Choroid plexus epithelial cell (primary cell): ENCODE measurements at regions not wholly inside any gene's neighbourhood (a gene's known extent, or its start where the extent isn't known, plus 50 kb on each side); places are given as distances from the start of the nearest gene placed in this dataset.

Experiments used
- DNase-seq: peaks from one replicate; pipeline ENCODE4 v3.0.0-alpha.2; 2010; ENCODE audit warnings: low read depth
- H3K4me3 ChIP-seq: 2 replicates; pipeline ENCODE4 v1.5.1; 2011; ENCODE audit warnings: low read depth, mild to moderate bottlenecking, control low read depth, low read length, moderate library complexity
- TF ChIP-seq, protein P1 (sequence below): conservative IDR thresholded peaks from 2 replicates; pipeline ENCODE4 v1.5.1; 2011; ENCODE audit warnings: low read depth, mild to moderate bottlenecking, control low read depth, inconsistent platforms, low read length, moderate library complexity

DNA sequence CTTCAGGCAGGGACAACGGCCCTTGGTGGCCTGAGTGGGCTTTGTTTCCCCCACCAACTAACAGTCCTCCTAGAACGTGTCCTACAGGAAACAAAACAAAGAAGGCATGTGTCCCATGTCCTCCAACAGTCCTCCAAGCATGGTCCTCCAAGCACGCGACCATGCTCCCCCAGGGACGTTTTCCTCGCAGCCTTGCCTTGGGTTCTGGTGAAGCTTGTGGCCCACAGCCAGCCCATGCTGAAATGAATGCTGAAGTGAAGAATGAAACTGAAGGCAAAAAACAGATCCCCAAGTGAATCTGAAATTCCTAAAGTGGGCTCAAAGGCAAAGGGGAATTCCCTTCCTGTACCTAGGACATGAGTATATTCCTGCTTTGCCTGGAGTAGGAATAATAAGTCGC lies 176.6 kb downstream of the JCAD start:
- no peak for DNase-seq
- TF ChIP-seq, protein P1, sequence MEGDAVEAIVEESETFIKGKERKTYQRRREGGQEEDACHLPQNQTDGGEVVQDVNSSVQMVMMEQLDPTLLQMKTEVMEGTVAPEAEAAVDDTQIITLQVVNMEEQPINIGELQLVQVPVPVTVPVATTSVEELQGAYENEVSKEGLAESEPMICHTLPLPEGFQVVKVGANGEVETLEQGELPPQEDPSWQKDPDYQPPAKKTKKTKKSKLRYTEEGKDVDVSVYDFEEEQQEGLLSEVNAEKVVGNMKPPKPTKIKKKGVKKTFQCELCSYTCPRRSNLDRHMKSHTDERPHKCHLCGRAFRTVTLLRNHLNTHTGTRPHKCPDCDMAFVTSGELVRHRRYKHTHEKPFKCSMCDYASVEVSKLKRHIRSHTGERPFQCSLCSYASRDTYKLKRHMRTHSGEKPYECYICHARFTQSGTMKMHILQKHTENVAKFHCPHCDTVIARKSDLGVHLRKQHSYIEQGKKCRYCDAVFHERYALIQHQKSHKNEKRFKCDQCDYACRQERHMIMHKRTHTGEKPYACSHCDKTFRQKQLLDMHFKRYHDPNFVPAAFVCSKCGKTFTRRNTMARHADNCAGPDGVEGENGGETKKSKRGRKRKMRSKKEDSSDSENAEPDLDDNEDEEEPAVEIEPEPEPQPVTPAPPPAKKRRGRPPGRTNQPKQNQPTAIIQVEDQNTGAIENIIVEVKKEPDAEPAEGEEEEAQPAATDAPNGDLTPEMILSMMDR: no peak
- no peak overlapping the region for H3K4me3 ChIP-seq

DNA sequence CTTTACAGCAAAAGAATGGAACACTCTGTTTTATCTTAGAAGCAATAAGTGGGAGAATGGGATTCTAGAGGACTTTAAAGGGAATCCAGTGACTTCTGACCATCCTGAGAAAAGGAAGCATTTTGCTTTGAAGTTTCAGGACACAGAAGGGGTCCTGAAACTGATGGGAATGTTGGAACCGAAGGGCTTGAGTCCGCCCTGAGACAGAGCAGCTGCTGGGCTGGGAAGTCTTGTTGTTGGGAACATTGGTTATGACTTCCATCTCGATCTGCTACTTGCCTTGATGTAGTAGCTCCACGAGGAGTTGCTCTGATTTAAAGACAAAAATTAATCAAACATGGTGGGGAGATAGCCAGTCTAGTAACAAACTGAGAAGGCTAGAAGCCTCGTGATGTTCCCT lies 177.6 kb downstream of the JCAD start:
- no peak for DNase-seq
- H3K4me3 ChIP-seq: no peak overlapping the region
- TF ChIP-seq, protein P1: no peak

DNA sequence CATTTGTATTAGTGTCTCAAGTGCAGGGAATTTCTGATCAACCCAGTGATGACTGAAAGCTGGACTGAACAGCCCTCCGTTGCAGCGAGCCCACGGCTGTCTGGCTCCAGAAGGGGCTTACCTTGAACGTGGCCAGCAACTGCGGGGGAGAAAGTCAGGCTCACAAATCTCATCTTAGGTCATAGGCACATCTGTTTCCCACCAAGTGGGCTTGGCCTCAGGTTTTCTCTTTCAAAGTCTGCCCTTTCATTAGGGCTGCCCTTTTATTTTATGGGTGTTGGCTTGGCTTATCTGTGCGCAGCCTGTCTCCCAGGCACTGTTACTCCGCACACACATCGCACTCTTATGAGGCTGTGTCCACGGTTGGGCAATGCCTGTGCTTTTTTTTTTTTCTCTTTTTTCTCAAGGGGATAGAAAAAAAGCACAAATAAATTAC lies 178.0 kb downstream of the JCAD start:
- TF ChIP-seq, protein P1: no peak
- DNase-seq: no peak
- no peak overlapping the region for H3K4me3 ChIP-seq

DNA sequence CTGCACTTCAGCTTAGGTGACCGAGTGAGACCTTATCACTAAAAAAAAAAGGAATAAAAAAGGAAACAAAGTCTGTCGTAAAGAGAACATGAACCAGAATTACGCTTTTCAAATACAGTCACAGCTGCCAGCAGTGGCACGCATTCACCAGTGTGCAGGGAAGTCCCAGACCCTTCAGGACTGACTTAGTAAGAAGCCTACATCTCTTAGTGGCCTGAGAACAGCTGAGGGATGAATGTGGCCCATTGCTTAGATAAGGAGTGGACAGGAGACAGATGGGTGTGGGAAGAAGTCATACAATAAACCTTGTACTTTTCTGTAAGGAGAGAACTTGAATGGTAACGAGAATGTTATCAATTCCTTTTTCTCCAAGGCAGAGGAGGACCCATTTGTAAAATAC lies 178.5 kb downstream of the JCAD start:
- TF ChIP-seq, protein P1: no peak
- no peak overlapping the region for H3K4me3 ChIP-seq
- no peak for DNase-seq

DNA sequence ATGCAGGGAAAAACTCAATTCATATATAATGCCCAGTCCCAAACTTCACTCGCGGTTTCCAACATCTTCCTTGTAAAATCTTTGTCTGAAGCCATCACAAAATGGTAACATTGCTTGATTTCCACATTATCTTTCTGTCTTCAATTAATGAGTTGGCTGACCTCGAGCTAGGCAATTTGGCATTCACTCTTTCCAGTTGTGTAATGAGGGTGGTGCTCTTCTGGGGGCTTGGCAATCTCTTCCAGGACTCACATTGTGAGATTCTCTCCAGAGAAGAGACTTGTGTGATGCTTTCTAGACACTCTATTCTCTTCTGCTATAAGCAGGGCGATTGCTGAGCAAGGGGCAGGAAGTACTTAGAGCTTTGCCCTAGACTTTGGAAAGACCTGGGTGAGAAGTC lies 179.5 kb downstream of the JCAD start:
- DNase-seq: no peak
- TF ChIP-seq, protein P1: no peak
- no peak overlapping the region for H3K4me3 ChIP-seq

DNA sequence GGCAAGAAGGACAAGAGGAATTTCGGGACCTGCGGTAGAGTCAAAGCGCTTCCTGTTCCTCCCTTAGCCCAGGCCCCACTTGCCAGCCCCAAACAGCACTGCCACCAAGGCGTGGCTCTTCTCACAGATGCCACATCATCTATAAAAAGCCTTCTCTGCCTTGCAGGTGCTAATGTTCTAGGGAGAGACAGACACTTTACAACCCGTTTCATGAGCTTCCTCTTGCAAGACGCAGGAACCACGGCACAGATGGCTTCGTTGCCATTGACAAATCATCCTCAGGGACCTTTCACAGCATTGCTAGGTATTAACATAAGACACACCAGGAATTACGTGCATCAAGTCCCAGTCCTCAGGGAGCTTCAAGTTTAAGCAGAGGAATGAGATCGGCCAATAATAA lies 180.9 kb downstream of the JCAD start:
- no peak for DNase-seq
- TF ChIP-seq, protein P1: no peak
- H3K4me3 ChIP-seq: no peak overlapping the region

DNA sequence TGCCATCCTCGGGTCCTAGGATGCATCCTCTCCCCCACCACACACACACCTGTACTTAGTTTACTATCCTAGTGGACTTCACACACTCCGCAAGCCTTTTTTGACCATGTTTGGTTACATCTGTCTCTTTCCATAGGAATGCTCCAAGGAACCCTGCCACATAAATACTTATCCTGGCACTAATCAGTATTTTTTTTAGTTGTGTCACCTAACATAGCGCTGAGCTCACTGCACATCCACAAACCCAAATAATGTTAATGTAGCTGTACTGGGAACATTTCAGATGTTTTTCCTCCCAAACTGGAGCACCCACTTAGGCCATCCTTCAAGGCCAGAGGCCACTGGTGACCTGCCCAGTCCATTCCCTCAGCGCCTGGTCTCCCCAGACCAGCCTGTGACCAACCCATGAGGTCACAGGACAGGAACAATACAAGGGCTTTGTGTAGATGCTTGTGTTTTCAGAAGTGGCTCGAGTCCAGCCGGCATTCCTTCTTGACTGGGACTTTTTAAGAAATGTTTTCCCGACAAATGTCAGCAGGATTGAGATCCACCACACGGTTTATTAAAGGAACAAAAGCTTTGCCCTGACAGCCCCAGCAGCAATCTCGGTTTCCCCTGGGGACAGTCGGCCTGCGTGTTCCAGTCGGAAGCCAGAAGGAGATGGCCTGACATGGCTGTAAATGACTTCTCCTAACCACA lies 181.4 kb downstream of the JCAD start:
- H3K4me3 ChIP-seq: no peak overlapping the region
- no peak for DNase-seq
- TF ChIP-seq, protein P1: no peak
